Ectodermal cell (in vitro differentiated cells): ENCODE measurements at regions not wholly inside any gene's neighbourhood (a gene's known extent, or its start where the extent isn't known, plus 50 kb on each side); places are given as distances from the start of the nearest gene placed in this dataset.

Experiments
- H3K27ac ChIP-seq: 2 replicates; pipeline ENCODE4 v1.7.0; 2013; ENCODE audit warnings: mild to moderate bottlenecking, low read depth, low read length; ENCODE audit not compliant: insufficient read depth, poor library complexity, severe bottlenecking
- H3K27me3 ChIP-seq: 2 replicates; pipeline ENCODE4 v1.7.0; 2013; ENCODE audit warnings: mild to moderate bottlenecking, low read length; ENCODE audit not compliant: insufficient read depth, control insufficient read depth, poor library complexity, severe bottlenecking
- H3K36me3 ChIP-seq: one replicate; pipeline ENCODE4 v1.7.0; 2013; ENCODE audit warnings: low read length; ENCODE audit not compliant: control insufficient read depth, insufficient read depth
- H3K4me1 ChIP-seq: one replicate; pipeline ENCODE4 v1.7.0; 2013; ENCODE audit warnings: low read length; ENCODE audit not compliant: control insufficient read depth, insufficient read depth
- H3K4me3 ChIP-seq: 2 replicates; pipeline ENCODE4 v1.7.0; 2013; ENCODE audit warnings: low read depth, low read length, control low read depth; ENCODE audit not compliant: insufficient read depth
- H3K9me3 ChIP-seq: 2 replicates; pipeline ENCODE4 v1.7.0; 2013; ENCODE audit warnings: mild to moderate bottlenecking, low read length, moderate library complexity; ENCODE audit not compliant: control insufficient read depth
- WGBS, 2 experiments: methylation state at CpG; one replicate each; pipeline ENCODE4 v1.1.7; 2013; ENCODE audit warnings: missing lambda C conversion rate in 2 of 2; 5-methylcytosine and 5-hydroxymethylcytosine counted together

- Histone ChIP-seq H3K9me3 (no peaks in the 10 kb centered on the region), H3K27ac (no peak overlapping the region), H3K27me3 (no peaks in the 10 kb centered on the region), H3K36me3 (no peaks in the 10 kb centered on the region), H3K4me1 (no peaks in the 10 kb centered on the region), H3K4me3 (no peak overlapping the region)
These were observed 290.2 kb downstream of the DMRT2 start for GRCh38 chr9:1340390-1340789.

- no peaks in the 10 kb centered on the region for H3K27me3 ChIP-seq
- WGBS, 2 experiments = 93% methylated on average over 3 of the region's 3 CpGs
These were observed 303.1 kb downstream of the DMRT2 start for GRCh38 chr9:1353291-1353690.

GRCh38 chr9:1354086-1354485 is 303.9 kb downstream of the DMRT2 start:
- Histone ChIP-seq H3K27ac (no peak overlapping the region), H3K4me3 (no peak overlapping the region), H3K27me3 (no peaks in the 10 kb centered on the region), H3K36me3 (no peaks in the 10 kb centered on the region), H3K9me3 (no peaks in the 10 kb centered on the region), H3K4me1 (no peaks in the 10 kb centered on the region)
- WGBS, 2 experiments = 88 to 90% methylated on average over 5 of the region's 5 CpGs

More at GRCh38 chr9:1353291-1353690, 303.1 kb downstream of the DMRT2 start:
- Histone ChIP-seq H3K9me3 (no peaks in the 10 kb centered on the region), H3K27ac (no peak overlapping the region), H3K4me3 (no peak overlapping the region), H3K36me3 (no peaks in the 10 kb centered on the region), H3K4me1 (no peaks in the 10 kb centered on the region)

GRCh38 chr9:1354606-1355005 is 304.4 kb downstream of the DMRT2 start:
- H3K9me3 ChIP-seq = no peaks in the 10 kb centered on the region
- H3K27ac ChIP-seq = no peak overlapping the region
- no peaks in the 10 kb centered on the region for H3K36me3 ChIP-seq
- no peaks in the 10 kb centered on the region for H3K4me1 ChIP-seq
- no peaks in the 10 kb centered on the region for H3K27me3 ChIP-seq
- H3K4me3 ChIP-seq = no peak overlapping the region
- WGBS, 2 experiments = 92 to 97% methylated on average over 4 of the region's 4 CpGs

GRCh38 chr9:1355656-1356055 is 305.5 kb downstream of the DMRT2 start:
- Histone ChIP-seq H3K9me3 (no peaks in the 10 kb centered on the region), H3K27me3 (no peaks in the 10 kb centered on the region), H3K27ac (no peak overlapping the region), H3K36me3 (no peaks in the 10 kb centered on the region), H3K4me1 (no peaks in the 10 kb centered on the region), H3K4me3 (no peak overlapping the region)
- WGBS, 2 experiments = 94% methylated on average over 1 of the region's 1 CpG

GRCh38 chr9:1362845-1363244 is 312.7 kb downstream of the DMRT2 start:
- no peaks in the 10 kb centered on the region for H3K27me3 ChIP-seq
- H3K27ac ChIP-seq = no peak overlapping the region
- H3K4me3 ChIP-seq = no peak overlapping the region
- no peaks in the 10 kb centered on the region for H3K4me1 ChIP-seq
- no peaks in the 10 kb centered on the region for H3K9me3 ChIP-seq
- no peaks in the 10 kb centered on the region for H3K36me3 ChIP-seq
- 90% methylated on average over 6 of the region's 6 CpGs for WGBS, 2 experiments

GRCh38 chr9:1366276-1366675 is 316.1 kb downstream of the DMRT2 start:
- no peak overlapping the region for H3K4me3 ChIP-seq
- H3K36me3 ChIP-seq = no peaks in the 10 kb centered on the region
- no peaks in the 10 kb centered on the region for H3K4me1 ChIP-seq
- H3K27me3 ChIP-seq = no peaks in the 10 kb centered on the region
- no peak overlapping the region for H3K27ac ChIP-seq
- 98% methylated on average over 2 of the region's 2 CpGs for WGBS, 2 experiments
- H3K9me3 ChIP-seq = no peaks in the 10 kb centered on the region

GRCh38 chr9:1369297-1369696 is 319.1 kb downstream of the DMRT2 start:
- Histone ChIP-seq H3K27me3 (no peaks in the 10 kb centered on the region), H3K4me3 (no peak overlapping the region), H3K4me1 (no peaks in the 10 kb centered on the region), H3K27ac (no peak overlapping the region), H3K9me3 (no peaks in the 10 kb centered on the region), H3K36me3 (no peaks in the 10 kb centered on the region)
- WGBS, 2 experiments = 90 to 100% methylated on average over 1 of the region's 1 CpG

- Histone ChIP-seq H3K9me3 (no peaks in the 10 kb centered on the region), H3K36me3 (no peaks in the 10 kb centered on the region), H3K4me3 (no peak overlapping the region), H3K27ac (no peak overlapping the region), H3K27me3 (no peaks in the 10 kb centered on the region), H3K4me1 (no peaks in the 10 kb centered on the region)
- WGBS, 2 experiments = 96 to 98% methylated on average over 5 of the region's 5 CpGs
These were observed 323.3 kb downstream of the DMRT2 start for GRCh38 chr9:1373445-1373844.

- no peak overlapping the region for H3K4me3 ChIP-seq
- H3K27me3 ChIP-seq = no peaks in the 10 kb centered on the region
- 89 to 96% methylated on average over 4 of the region's 4 CpGs for WGBS, 2 experiments
- H3K36me3 ChIP-seq = no peaks in the 10 kb centered on the region
- H3K27ac ChIP-seq = no peak overlapping the region
- no peaks in the 10 kb centered on the region for H3K9me3 ChIP-seq
- H3K4me1 ChIP-seq = no peaks in the 10 kb centered on the region
These were observed 333.8 kb downstream of the DMRT2 start for GRCh38 chr9:1383899-1384455.

GRCh38 chr9:1384816-1385215 is 334.7 kb downstream of the DMRT2 start:
- Histone ChIP-seq H3K4me3 (no peak overlapping the region), H3K4me1 (no peaks in the 10 kb centered on the region), H3K27ac (no peak overlapping the region), H3K36me3 (no peaks in the 10 kb centered on the region), H3K27me3 (no peaks in the 10 kb centered on the region), H3K9me3 (no peaks in the 10 kb centered on the region)
- WGBS, 2 experiments = 84 to 100% methylated on average over 1 to 2 of the region's 2 CpGs
